Erythroblast (primary cell): ENCODE measurements at regions not wholly inside any gene's neighbourhood (a gene's known extent, or its start where the extent isn't known, plus 50 kb on each side); places are given as distances from the start of the nearest gene placed in this dataset.

Experiments used
- GATA1 ChIP-seq: IDR thresholded peaks from 2 replicates; pipeline ENCODE4 v1.6.1; 2011; ENCODE audit warnings: low read depth, mild to moderate bottlenecking, control low read depth, low read length, moderate library complexity
- POLR2A ChIP-seq: IDR thresholded peaks from 2 replicates; pipeline ENCODE4 v1.6.1; 2011; ENCODE audit warnings: mild to moderate bottlenecking, low read length

DNA sequence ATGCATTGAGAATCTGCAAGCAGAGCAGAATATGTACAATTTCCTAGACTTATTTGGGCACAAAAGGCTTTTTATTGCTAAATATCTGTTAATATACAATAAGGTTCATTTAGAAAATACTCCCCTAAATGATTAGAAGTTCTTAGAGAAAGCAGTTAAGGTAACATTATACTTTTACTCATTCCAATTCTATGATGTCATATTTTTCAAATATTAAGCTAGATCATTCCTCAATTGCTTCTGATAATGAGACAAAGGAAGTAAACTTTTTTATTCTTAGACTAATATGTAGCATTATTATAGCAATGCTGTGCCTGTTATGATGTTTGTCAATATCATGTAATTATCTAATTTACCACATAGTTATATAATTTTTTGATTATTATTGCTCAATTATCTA, 447.0 kb downstream of the SLC16A7 start:
- TF ChIP-seq POLR2A (no peak), GATA1 (no peak)
